CD4-positive, alpha-beta T cell treated with Interleukin-15 for 4 hours (primary cell): ENCODE measurements at regions not wholly inside any gene's neighbourhood (a gene's known extent, or its start where the extent isn't known, plus 50 kb on each side); places are given as distances from the start of the nearest gene placed in this dataset.
"Not testable (repeated sequence)": the region's sequence is repeated elsewhere in the genome, so short reads cannot be mapped to it uniquely, and the experiment has no call there.

Source experiments
- DNase-seq: peaks from one replicate; pipeline ENCODE4 v3.0.0-alpha.2; 2020; ENCODE audit warnings: low spot score

DNA sequence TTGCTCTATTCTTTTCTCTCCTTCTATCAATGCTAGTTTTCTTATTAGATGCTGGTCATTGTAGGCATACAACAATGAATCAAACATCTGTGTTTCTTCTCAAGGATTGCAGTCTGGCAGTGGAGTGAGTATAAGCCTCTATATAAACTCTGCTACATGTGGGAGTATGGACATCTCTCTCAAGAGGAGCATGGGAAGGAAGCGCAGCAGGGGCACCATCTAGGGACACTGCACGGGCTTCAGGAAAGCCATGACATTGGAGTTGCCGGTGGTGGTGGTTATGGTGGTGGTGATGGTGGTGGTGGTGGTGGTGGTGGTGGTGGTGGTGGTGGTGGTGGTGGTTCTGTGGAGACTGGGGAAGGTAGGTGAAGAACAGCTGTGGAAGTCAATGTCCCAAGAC is 462.6 kb downstream of the RNF144A start:
- DNase-seq: no peak

DNA sequence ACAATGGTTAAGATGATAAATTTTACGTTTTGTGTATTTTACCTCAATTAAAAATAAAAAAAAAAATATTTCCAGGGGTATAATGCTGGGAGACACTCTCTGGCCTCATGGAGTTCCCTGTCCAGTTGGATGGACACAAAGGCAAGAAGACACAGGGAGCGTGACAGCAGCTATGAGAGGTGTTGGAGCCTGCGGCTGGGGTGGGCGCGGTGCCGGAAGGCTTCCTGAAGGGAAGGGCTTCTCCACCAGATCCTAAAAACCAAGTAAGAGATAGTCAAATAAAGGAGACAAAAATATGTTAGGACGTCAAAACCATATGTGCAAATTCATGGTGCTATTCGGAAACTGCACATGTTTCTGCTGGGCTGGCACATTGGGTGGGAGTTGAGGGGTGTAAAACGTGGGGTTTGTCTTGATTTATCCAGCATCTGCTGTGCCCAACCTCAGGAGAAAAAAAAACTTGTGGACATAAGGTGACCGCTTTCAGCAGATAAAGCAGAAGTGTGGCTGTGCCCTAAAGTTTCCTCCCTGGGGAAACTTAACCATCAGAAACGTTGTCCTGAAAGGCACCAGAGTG is 467.6 kb downstream of the RNF144A start:
- no peak for DNase-seq

DNA sequence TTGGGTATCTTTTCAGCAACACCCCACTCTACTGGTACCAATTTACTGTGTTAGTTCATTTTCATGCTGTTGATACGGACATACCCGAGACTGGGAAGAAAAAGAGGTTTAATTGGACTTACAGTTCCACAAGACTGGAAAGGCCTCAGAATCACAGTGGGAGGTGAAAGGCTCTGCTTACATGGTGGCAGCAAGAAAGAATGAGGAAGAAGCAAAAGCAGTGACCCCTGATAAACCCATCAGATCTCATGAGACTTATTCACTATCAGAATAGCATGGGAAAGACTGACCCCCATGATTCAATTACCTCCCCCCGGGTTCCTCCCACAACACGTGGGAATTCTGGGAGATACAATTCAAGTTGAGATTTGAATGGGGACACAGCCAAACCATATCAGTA is 473.1 kb downstream of the RNF144A start:
- not testable (repeated sequence) for DNase-seq

DNA sequence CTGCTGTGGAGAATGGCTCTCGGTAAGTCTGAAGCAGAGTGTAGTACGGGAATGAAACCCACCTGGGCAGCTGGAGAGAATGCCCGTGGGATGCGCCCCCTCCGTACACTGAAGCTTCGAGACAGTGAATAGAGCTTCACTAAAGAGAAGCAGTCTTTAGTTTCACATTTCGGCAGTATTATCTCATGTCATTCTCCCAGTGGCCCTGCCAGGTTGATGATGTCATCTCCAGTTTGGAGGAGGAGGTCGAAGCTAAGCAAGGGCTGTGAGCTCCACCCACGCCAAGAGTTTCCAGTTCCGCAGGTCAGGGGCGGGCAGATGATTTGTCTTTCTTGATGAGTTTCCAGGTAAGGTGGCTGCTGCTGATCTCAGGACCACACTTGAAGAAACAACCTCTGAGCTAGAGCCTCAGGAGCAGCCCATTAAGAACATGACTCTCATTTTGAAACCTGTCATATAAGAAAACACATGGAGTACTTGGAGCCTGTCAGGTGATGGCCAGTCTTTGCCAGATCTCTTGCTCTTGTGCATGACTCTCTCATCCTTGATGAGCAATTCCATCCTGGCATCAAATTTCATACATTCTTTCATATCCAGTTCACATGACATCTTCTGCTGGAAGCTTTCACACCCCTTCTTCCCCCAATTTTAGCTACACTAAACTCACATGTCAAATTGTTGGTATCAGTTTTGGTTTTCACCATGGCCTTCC is 475.0 kb downstream of the RNF144A start:
- no peak for DNase-seq

DNA sequence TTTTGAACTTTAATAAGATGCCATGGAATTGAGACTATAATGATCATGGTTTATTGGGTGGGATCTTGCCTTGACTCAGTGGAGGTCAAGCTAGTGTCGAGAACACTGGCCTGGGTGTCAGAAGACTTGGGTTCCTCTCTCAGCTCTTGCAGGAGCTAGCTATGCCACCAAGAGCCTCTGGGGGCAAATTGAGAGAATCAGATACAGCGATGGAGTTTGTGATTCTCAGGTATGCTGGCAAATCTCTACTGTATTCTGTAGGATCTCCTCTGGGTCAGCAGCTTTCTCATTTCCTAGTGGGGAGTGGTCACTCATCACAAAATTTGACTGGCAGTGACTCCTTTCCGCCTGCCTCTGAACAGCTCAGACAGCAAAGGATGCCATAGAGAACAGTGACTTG is 477.0 kb downstream of the RNF144A start:
- DNase-seq: no peak

DNA sequence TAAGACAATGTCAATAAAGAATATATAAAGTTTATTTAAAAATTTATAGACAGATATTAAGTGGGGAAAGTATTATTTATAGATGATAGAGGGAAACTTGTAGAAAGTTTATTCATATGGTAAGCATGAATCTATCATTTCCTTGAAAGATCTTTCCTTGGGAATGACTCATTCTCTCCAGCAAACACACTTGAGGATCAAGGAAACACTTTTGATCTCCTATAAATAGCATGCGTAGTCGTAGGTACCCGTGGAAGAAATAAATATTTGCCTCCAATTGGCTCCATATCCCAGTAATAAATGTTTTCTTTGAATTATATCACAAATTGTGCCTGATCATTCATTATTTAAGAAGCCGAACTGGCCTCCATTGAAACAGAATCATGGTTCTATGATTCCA is 483.4 kb downstream of the RNF144A start:
- DNase-seq: no peak

DNA sequence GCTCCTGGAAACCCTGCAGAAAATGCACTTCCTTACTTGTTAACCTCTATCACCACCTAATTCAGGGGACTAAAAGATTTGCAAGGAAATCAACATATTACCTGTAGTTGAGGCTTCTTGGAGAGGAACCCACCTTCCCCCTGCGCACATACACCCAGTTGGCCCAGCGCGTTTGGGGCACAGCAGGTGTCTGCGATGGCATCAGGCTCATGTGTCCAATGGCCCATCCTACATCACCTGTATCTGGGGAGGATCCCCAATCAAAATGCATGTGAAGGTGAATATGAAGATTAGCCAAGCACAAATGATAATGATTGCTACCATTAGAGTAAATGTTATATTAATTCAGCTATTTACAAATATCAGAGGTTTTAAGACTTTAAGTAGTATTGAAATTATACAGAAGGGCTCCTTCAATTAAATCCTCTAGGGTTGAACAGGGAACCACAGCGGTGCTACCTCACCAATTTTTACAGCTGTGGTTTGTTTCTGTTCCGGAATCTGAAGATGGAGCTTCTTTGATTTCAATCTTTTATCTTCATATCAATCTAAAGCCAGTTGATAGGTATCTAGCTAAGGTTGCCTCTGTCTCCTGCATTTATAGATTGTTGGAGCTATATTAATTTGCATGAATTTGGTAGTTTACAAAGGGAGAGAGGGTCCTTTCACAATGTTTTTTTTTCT is 486.0 kb downstream of the RNF144A start:
- no peak for DNase-seq

DNA sequence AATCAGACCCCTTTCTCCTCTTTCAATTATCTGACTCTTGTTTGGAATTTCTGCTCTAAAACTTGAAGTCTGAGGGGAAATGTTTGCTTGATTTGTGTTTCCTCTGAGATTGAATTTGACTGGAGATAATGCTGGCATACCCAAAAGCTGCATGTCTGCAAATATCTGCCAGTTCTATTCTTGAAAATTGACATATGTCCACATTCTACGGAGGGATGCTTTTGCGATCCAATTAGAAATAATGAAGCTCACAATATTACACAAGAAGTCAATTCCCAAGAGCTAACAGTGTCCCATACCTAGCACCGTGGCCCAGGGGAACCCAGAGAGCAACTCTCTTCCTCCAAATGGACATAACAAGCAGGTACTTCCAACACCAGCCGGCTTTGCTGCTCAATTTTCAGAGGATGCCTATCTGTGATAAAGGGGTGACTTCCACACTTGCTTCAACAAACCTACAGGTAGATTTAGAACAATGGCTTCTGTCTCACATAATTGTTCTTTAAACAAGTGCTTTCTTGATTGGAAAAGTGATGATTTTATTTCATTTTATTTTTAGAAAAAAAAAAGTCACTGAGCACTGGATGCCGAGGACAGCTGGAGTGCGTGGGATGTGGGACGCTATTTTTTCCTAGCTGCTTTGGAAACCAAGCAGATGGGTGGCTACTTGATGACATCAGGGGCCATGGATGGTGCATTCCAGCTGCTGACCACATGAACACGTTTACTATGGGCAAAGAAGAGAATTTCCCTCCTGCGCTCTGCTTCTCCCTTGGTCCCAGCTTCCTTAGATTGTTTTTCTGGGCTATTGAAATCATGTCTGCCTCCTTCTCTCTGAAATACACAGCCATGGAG is 488.9 kb downstream of the RNF144A start:
- no peak for DNase-seq

DNA sequence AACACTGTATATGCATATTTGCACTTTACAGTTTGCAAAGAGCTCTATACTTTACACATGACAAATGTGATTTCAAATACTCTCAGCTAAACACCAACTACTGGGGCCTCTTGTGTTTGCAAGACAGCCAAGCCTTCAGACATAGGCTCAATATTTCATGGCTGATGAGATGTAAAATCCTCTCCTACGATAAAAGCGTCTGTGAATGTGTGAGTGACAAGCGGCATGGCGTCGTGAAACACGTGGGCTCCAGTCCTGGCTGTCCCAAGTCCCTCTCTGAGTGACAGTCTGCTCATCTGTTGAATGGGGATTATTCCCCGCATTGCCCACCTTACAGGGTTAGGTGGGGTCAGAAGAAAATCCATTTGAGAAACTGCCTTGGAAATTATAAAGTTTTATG is 489.8 kb downstream of the RNF144A start:
- no peak for DNase-seq

DNA sequence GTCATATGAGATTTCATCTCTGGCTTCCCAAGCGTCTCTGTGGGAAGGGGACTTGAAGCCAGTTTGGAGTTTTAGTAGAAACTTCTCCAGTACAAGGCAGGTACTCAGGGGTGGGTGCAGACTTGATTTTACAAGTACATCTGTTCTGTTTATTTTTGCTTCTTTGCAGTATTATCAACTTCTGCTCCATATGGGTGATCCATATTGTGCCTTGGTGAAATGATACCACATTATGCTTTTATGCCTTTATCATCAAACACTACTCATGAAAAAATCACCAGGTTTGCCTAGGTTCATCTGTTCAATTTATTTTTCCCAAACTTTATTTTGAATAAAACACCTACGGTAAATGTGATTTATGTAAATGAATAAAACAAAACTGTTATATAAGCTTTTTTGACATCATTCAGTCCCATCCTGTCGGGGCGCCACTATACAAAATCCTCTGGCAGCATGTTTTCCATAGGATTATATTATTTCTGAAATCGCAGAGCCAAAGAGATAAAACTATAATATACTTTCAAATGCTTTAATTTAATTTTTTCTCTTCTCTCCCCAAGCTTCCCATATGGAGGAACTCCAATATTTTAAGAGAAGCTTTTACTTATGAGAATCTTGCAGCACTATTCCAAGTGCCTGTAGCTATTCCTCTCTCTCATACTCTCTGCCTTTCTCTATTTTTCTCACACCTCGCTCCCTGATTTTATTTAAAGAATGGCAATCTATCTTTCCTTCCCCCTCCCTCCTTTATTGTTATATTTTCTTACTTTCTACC is 490.9 kb downstream of the RNF144A start:
- no peak for DNase-seq

DNA sequence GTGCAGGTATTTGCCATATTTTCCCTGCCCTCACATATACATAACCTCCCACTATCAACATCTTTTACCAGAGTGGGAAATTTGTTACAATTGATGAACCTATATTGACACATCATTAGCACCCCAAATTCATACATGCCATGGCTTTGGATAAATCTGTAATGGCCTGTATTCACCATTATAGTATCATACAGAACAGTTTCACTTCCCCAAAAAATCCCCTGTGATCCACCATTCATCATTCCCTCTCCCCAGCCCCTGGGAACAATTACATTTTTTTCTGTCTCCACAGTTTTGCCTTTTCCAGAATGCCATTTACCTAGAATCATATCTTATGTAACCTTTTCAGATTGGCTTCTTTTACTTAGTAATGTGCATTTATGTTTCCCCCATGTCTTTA is 494.5 kb downstream of the RNF144A start:
- DNase-seq: no peak

DNA sequence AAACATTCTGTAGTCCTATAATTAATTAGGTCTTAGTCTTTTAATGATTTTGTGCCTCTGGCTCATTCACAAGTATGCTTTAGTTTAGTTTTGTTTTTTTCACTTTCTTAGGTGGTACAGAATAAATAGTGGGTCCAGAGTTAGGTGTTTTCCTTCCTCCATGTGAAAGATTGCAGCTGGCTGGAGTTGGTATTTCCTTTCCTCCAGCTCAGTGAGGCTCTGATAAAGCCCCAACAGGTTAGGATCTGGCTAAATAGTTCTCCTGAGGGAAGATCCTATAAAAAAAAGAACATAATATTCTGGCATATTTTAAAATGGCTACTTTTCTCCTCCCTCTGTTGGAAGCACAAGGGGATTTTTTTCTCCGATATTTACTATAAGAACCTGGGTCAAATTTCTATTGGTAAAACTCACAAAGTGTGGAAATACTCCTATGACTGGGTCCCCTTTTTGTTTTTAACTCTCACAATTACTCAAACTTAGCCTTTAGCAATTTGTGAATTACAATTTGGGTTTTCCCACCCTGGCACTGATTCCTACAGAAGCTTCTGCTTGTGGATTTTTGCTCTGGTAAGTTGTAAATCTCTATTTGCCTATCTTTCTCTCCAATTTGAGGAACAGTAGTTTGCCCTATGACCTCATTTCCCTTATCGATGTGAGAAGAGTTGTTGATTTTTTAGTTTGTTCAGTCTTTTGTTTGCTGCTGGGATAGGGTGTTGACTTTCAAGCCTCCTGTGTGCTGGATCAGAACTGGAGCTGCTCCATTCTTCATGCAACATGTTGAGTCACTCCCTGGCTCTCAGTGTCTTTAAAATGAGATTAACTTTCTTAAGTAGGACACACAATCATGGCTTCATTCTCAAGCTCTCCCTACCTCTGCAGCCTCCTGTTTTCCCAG is 500.9 kb downstream of the RNF144A start:
- no peak for DNase-seq

DNA sequence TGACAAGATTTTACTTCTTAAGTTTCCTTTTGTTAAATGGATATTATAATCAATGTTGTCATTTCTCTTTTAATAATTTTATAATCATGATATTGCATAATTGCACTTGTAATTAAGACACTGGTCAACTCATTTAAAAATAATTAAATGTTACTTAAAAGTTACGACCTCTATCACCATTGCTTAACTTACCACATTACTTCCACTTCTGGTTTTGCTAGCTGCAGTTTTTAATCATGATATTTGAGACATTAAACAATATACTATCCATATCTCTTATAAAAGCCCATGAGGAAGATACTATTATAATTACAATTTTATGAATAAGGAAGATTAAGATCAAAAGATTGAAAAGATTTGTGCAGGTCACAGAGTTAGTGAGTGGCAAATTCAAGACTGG is 502.0 kb downstream of the RNF144A start:
- no peak for DNase-seq

DNA sequence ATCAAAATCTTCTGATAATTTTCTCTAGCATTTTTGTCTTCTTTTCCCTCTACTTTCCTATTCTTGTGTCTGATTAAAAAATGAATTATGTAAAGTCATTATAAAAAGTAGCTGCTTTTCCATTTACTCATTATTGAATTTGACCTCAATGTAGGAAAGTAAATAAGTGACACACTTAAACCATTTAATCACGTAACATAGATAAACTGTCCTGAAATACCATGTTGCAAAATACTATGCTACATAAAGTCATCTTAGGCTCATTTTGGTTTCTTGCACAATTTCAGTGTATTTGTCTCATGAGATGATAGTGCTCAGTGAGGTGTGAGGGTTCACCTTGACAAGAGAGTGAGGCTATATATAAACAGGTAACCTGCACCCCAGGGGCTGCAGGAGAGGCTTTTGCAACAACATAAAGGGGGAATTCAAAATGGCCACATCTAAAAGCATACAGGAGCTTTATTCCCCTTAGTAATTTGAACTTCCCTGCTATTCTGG is 502.7 kb downstream of the RNF144A start:
- no peak for DNase-seq

DNA sequence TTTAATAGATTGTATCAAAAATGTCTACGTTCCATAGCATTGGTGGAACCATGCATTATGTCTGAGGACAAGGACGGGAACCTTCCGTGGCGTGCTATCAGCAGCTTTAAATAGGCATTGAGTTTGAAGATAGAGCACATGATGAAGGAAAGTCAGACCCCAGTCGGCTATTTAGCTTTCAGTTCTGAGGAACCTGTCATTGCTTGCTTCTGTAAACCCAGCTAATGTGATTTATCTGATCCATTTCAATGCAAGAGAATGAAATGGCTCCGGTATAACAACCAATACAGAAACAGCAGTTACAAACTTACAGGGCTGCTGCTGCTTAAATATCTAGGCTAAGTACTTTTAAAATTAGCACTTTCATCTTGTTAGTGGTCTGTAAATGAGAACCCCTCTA is 503.3 kb downstream of the RNF144A start:
- no peak for DNase-seq

DNA sequence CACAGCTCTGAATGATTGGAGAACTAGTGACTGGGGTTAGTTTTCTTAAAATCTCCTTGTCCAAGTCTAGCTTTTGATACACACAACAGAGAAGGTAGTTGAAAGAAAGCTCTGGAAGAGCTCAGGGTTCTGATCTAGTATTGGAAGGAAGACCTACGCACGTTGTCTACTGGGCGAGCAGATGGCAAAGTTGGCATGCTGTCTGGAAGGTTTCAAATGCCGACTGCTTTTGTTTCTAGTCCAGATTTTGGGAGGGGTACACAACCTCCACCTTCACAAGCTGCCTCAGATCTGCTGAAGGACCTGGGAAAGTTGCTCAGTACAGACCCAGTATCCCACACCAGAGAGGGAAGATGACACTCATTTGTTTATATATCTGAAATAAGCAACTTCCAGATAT is 507.3 kb downstream of the RNF144A start:
- no peak for DNase-seq

DNA sequence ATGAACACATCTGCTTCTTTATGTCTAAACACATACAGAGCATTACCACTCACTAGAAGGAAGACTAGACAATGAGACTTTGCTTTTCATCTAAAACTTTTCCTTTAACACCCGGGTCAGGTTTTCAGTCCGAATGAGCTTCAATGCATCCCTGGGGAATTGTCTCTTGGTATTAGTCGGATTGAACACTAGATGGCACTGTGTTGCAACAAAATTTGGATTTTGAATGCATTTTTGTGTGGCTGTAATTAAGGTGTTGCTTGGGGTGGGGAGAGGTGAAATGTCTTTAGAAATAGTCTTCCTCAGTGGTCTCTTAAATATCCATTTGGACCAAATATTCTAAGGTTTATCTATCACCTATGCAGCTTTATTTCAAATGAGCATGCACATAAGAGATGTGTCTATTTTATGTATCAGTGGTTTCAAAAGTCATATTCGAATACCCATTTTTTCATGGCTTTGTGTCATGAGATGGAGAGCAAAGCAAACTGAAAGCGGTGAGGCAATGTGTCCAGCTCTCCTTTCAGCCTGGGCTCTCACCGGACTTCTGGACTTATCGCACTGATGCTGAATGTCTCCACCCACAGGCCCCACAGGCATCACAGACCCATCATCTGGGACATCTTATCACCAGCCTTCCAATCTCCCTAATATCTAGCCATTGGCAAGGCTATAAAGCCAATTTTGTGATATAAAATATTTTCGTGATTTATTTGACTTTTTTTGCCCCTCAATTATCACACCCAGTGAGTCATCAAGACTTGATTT is 510.3 kb downstream of the RNF144A start:
- DNase-seq: peak; percentile 70

DNA sequence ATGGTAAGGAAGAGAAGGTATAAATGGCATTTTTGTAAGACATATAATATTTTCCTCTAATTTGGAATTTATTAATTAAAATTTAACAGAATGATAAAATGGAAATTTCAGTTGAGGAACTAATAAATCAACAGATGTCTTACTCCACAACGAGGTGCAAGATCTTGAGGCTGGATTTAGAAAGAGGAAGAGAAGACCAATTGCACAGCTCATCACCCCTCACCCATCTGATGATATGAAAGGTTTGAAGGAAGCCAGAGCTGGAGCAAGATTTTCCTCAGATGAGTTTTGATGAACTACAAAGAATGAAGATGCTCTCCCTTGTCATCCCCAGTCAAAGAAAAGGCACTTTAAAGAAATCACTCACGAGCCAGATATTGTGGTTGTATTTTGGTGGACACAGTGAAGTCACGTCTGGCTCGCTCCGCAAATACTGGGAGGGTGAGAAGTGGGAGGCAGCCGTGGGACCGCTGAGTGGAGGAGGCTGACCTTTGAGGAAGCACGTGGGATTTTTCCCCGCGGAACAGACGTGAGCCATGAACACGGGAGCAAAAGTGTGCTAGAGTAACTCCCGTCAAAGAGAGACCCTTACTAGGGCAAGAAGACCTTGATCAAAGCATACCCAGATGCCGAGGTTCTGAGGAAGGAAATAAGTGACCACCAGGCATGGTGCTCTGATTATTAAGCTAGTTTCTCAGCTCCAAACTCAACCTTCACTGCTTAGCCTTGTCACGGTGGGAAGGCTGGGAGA is 511.4 kb downstream of the RNF144A start:
- DNase-seq: no peak

DNA sequence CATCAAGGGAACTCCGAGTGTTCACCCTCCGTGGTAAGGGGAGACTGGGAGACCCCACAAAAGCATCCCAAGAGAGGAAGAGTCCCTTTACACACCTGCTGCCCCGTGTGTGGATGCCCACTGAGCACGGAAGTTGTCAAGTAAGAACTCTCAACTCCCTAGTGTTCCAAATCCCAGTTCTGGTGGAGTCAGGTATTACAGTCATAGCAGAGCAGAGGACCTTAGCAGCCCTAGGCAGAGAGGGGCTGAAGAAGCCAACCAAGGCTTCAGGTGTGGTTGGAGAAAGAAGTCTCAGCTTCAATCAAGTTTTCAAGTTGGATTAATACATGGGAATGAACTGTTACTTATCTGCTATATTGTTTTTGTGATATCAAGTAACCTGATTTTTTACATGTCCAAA is 512.5 kb downstream of the RNF144A start:
- DNase-seq: no peak
